ENCODE measurements at regions not wholly inside any gene's neighbourhood (a gene's known extent, or its start where the extent isn't known, plus 50 kb on each side); places are given as distances from the start of the nearest gene placed in this dataset.

DNA sequence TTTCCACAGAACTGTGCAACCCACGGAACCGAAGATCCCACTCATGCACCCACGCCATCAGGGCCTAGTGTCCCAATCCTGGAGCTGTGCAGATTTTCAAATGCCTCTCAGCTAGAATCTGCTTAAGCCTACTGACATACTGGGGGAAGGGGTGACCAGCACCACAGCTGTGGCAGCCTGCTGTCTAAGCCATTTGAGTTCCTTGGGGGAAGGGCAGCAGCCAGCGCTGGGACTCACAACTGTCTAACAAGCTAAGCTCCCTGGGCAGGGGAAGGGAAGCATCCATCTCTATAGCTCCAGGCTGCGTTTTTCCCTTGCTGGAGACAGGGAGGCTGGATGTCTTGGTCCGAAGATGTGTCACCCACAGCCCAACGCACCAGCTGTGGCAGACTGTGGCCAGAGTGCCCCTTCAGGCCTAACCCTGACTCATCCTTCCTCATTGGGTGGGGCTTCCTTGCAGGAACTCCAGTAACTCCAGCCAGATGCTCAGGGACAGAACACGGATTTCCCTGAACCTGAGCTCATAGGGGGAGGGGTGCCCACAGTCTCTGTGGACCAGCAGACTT lies 194.8 kb downstream of the CHRDL1 start:
- TF ChIP-seq CBX5 (IDR thresholded peaks at IDR 0.05; ENCODE audit: borderline replicate concordance, low read depth) (no peak), HNRNPL (IDR thresholded peaks at IDR 0.05; ENCODE audit: low read depth, low read length) (no peak), HDAC1 (IDR thresholded peaks at IDR 0.05) (no peak), KDM5B (IDR thresholded peaks at IDR 0.05; ENCODE audit: insufficient replicate concordance, low read depth, low read length) (no peak)
- TF ChIP-seq, protein P1, sequence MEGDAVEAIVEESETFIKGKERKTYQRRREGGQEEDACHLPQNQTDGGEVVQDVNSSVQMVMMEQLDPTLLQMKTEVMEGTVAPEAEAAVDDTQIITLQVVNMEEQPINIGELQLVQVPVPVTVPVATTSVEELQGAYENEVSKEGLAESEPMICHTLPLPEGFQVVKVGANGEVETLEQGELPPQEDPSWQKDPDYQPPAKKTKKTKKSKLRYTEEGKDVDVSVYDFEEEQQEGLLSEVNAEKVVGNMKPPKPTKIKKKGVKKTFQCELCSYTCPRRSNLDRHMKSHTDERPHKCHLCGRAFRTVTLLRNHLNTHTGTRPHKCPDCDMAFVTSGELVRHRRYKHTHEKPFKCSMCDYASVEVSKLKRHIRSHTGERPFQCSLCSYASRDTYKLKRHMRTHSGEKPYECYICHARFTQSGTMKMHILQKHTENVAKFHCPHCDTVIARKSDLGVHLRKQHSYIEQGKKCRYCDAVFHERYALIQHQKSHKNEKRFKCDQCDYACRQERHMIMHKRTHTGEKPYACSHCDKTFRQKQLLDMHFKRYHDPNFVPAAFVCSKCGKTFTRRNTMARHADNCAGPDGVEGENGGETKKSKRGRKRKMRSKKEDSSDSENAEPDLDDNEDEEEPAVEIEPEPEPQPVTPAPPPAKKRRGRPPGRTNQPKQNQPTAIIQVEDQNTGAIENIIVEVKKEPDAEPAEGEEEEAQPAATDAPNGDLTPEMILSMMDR (IDR thresholded peaks at IDR 0.05 in 2 of 3, conservative IDR thresholded peaks at IDR 0.05 in 1 of 3; ENCODE audit: insufficient read depth in 2 of 3, low read depth in 1 of 3, low read length in 3 of 3): no peak
